CD4-positive, alpha-beta T cell treated with Interleukin-4 for 1 hour (primary cell): ENCODE measurements at regions not wholly inside any gene's neighbourhood (a gene's known extent, or its start where the extent isn't known, plus 50 kb on each side); places are given as distances from the start of the nearest gene placed in this dataset.
"Not testable (repeated sequence)": the region's sequence is repeated elsewhere in the genome, so short reads cannot be mapped to it uniquely, and the experiment has no call there.

Source experiments
- DNase-seq, 2 donors: peaks; one replicate each; pipeline ENCODE4 v3.0.0-alpha.2; 2020 to 2022

DNA sequence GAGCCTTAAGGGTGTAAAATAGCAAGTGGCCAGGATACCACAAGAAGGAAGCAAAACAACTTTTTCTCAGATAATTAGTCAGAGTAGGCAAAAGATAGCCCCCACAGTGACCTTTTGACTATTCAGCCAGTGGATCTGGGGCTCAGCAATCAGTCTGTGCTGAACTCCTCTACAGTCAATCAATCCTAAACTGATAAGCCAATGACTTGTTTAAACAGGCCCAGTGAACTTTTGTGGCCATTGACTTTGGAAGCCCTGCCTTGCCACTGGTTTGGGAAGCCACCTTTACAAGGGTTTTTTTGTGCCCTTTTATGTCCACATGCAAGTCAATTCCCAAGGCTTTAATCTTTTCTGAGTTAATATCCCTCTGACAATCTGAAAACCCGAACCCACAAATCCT lies 1565.0 kb upstream of the WWC1 start:
- DNase-seq, result no peak

DNA sequence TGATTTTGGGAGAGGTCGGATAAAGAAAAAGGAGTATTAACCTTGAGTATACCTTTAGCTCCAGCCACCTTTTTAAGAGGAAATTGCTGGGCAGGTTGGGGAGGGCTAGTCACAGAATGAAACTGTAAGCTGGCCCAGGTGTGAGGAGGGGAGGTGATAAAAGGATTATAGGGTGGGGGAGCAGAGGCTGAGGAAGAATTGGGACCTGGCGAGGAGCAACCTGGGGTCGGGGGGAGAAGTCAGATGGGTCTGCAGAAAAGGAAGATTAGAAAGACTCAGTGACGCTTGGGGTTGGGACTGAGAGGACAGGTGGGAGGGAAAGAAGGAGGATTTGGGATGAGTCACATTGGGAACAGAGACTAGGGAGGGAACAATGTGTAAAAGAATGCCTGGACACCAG lies 1548.5 kb upstream of the WWC1 start:
- DNase-seq, result not testable (repeated sequence)

DNA sequence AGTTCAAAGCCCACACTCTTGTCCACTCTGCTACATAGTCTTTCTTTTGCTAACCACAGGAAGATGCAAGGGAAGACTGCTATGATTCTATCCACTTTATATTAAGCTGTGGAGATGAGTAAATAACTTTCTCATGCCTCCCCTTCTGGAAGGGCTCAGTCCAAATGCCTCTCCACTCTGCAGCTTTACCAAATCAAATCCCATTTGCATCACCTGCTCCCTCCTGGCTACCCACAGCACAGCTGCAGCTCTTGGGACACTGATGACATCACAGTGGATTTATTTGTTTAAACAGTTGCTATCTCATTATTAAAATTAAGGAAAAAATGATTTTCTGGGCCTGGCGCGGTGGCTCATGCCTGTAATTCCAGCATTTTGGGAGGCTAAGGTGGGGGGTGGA lies 1544.9 kb upstream of the WWC1 start:
- DNase-seq, result no peak

DNA sequence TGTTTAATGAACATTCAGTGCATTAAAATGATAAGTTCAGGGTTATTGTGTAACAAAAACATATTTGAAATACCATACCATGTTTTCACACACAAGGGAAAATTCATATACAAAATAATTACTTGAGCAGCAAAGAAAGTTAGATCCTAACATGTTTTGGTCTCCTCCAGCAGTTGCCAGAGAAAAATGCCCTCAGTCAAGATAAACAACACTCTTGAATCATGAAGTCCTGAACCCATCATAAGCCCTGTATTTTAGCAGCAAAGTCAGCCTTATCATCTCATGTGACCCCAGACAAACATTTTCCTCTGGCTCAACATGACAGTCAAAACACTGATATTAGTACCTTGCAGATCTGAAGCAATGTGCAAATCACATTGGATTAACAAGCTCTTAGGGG lies 1541.1 kb upstream of the WWC1 start:
- no peak for DNase-seq

DNA sequence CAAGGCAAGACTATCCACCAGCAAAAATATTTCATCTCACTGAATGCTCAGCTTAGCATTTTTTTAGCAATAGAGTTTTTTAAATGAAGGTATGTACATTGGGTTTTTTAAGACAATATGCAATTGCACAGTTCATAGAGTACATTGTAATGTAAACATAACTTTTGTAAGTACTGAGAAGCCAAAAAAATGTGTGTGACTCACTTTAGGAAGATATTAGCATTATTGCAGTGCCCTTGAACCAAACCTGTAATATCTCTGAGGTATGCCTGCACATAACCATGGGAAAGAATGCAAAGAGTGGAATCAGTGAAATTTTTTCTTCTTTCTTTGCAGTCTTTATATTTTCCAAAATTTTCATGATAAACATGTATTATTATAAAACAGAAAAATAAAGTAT lies 1533.3 kb upstream of the WWC1 start:
- no peak for DNase-seq

DNA sequence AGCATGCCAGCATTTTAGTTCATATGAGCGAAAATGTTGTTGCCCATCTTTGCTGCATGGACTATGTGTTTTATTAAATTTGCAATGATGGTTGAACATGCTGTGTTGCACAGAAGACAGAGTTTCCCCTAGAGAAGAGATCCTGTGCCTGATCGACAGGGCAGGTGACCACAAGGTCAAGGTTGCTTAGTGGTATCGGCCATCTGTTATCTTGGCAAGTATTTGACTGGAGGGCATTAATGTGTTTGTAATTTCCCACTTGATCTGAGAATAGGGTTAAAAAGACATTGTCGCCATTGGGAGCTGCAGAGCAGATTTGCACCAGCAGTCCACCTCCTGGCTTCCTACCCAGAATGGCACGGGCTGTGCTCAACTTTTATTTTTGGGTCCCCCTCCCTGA lies 1523.6 kb upstream of the WWC1 start:
- DNase-seq, result no peak

DNA sequence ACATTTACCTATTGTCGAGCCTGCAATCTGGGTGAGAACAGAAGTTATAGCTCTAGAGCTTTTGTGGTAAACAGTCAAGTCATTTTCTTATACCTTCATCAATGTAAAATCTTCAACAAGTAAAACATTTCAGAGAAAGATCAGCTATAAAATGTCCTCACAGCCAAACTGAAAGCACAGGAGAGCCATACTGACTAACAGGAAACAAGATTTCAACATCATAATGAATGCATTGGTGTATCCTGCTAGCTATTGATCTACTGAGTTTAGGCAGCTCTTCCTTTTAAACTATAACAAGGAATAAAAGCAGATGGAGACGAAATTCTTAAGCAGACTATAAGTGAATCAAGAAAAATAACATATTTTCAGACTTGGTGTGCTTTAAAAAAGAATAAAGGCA lies 1522.9 kb upstream of the WWC1 start:
- no peak for DNase-seq

DNA sequence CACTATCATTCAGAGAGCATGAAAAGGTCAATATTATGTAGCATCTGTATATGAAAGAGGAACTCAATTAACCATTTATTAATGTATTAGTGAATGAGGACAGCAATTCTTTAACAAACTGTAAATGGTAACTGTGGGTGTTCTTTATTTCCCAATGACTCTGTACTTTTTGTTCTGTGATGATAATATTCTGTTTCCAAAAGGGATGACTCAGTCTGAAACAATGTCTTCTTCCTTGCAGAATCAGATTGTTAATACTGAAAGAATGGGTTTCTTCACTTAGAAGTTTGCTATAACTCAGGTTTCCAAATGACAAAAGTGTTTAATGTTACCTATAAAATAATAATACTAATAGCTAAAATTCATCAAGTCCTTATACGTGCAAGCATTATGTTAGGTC lies 1518.7 kb upstream of the WWC1 start:
- no peak for DNase-seq

DNA sequence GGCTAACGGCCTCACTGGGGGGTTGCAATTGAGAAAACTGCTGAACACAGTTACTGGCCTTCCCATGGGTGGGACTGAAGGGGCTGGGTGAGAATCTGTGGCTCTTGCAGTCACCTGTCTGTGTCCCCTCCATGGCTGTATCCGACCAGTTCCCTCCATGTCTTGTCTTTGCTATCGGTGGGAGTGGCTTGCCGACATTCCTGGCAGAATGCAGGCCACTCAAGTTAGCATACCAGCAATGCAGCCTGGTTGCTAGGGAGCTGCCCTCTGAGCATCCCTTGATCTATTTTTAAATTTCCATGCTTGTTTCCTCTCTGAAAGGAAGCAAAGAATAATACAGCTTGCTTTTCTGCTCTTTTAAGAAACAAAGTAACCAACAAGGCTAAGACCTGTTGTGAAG lies 1509.7 kb upstream of the WWC1 start:
- DNase-seq, result no peak

DNA sequence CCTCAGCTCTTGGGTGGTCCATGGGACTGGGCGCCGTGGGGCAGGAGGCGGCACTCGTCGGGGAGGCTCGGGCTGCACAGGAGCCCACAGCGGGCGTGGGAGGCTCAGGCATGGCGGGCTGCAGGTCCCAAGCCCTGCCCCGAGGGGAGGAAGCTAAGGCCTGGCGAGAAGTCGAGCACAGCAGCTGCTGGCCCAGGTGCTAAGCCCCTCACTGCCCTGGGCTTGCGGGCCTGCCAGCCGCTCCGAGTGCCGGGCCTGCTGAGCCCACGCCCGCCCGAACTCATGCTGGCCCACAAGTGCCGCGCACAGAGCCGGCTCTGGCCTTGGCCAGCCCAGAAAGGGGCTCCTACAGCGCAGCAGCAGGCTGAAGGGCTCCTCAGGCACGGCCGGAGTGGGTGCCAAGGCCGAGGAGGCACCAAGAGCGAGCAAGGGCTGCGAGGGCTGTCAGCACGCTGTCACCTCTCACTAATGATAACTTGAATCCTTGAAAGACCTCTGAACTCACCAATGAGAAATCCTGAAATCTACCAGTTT lies 1506.8 kb upstream of the WWC1 start:
- DNase-seq, result no peak

DNA sequence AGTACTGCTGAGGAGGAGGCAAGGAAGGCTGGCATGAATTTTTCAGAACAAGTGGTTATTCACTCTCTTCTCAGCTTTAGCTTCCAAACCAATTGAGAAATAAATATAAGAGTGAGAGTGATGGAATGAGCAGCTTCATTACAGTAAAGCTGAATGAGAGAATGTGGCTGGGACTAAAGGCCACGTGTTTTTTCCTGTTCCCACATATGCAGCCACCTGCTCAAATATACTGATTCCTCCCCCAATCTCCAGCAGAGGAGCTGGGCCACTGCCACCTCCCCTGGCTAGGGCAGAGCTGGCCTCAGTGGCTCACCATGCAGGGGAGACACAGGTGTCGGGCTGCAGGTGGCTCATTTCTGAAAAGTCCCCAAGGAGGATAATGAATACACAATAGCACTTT lies 1505.3 kb upstream of the WWC1 start:
- DNase-seq, result no peak

DNA sequence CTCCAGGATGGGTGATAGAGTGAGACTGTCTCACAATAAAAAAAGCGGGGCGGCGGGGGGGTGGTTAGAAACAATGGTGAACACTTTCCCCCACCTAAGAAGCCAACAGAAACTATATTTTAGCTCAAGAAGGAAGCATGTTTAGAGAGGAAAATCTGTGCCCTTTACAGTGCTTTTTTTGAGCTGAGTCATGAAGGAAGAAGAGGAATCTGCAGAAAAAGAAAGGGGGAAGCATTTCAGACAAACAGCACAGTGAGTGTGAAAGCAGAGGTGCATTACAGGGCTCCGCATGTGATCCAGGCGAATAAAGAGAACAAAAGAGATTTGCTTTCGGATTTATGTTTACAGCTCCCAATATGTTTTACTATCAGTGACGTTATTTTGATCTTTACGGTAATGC lies 1504.6 kb upstream of the WWC1 start:
- no peak for DNase-seq

DNA sequence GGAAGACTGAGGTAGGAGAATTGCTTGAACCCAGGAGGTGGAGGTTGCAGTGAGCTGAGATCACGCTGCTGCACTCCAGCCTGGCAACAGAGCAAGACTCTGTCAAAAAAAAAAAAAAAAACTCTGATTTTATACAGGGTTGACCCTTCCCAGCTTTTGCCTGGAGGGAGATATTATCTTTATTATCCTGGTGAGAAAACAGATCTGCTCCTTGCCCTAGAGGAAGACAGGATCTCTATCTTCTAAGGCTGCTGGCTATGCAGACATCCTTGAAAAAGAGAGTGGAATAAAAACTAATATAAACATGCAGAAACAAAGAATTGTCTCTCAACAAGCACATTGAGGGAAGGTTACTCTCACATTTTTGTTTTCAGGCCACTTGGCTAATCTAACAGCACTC lies 1503.4 kb upstream of the WWC1 start:
- no peak for DNase-seq

DNA sequence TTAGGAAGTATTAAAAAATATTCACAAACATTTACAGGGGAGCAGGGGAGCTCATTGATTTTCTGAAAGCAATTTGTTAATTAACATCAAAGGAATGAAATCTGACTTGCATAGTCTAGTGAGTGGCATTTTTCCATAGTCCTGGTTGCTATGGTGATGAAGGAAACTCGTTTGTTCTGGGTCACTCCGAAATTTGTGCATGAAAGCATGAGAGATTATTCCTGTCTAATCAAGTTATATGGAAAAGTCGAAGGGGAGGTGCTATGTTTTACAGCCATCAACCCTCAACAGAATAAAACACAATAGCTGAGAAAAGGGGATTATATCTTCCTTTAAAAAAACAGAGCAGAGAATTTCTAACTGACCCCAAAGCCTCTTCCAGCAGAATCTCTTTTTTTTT lies 1495.7 kb upstream of the WWC1 start:
- DNase-seq, result no peak

DNA sequence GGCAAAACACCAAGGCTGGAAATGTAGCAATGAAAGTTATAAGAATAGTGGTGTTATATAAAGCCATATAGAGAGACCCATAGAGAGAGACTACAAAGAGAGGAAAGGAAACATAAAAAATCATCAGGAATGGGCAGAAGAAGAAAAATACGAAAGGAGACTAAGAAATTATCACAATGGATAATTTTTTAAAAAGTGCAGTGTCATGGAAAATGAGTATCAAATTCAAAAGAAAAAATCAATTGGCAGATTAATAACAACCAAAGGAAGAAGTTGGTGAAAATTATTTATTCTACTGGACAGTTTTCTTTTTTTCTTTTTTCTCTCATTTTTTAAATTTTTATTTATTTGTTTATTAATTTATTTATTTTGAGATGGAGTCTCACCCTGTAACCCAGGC lies 1488.4 kb upstream of the WWC1 start:
- no peak for DNase-seq

DNA sequence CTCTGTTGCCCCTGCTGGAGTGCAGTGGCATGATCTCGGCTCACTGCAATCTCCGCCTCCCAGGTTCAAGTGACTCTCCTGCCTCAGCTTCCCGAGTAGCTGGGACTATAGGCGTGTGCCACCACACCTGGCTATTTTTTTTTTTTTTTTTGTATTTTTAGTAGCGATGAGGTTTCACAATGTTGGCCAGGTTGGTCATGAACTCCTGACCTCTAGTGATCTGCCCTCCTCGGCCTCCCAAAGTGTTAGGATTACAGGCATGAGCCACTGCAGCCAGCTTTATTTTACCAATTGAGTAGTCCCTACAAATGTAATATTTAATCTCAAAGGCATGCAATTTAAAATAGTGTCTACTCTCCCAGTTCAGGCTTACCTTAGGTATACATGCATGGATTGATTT lies 1487.2 kb upstream of the WWC1 start:
- not testable (repeated sequence) for DNase-seq

DNA sequence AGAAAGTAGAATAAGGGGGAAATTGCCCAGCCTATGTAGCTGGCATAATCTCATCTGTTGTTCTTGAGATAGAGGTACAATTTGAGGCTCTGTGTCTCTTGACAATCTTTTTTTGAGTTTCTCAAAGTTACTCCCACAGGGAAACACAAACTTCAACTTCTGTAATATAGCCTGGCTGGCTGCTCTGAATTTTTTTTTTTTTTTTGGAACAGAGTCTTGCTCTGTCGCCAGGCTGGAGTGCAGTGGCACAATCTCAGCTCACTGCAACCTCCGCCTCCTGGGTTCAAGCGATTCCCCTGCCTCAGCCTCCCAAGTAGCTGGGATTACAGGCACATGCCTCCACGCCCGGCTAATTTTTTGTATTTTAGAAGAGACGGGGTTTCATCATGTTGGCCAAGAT lies 1486.8 kb upstream of the WWC1 start:
- not testable (repeated sequence) for DNase-seq

DNA sequence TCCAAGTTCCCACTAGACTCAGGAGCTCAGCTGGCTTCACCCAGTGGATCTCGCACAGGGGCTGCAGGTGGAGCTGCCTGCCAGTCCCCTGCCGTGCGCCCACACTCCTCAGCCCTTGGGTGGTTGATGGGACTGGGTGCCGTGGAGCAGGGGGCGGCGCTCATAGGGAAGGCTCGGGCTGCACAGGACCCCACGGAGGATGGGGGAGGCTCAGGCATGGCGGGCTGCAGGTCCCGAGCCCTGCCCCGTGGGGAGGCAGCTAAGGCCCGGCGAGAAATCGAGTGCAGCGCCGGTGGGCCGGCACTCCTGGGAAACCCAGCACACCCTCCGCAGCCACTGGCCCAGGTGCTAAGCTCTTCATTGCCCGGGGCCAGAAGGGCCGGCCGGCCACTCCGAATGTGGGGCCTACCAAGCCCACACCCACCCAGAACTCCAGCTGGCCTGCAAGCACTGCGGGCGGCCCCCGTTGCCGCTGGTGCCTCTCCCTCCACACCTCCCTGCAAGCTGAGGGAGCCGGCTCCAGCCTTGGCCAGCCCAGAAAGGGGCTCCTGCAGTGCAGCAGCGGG lies 1481.3 kb upstream of the WWC1 start:
- not testable (repeated sequence) for DNase-seq

DNA sequence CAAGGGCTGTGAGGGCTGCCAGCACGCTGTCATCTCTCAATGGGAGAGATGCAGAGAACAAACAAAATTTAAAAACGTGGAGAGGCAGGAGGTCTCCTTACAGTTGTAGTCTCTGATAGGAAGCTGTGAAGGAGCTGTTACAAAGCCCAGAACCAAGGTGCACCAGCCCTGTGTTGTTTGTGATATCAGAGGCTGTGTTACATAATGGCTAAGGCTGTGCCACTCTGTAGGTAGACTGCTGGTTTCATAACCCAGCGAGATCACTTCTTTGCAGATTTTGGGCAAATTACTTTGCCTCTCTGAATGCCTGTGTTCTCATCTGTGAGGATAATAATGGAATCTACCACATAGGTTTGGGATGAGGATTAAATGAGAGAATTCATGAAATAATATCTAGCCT lies 1480.7 kb upstream of the WWC1 start:
- no peak for DNase-seq

DNA sequence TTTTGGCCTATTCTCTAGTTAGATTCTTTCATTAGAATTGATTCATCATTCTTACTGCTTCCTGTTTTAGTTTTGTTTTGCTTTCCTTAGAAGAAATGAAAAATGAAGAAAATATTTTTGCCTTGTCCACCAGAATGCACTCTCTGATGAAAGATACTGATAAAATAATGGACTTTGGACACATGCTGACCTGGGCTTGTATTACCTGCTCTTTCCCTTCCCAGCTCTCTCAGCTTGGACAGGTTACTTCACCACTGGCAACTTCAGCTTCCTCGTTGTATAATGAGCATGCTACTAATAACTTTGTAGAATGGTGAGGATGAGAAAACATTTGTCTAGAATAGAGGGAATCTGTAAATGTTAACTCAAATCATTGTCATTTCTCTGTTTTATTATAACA lies 1468.1 kb upstream of the WWC1 start:
- no peak for DNase-seq

DNA sequence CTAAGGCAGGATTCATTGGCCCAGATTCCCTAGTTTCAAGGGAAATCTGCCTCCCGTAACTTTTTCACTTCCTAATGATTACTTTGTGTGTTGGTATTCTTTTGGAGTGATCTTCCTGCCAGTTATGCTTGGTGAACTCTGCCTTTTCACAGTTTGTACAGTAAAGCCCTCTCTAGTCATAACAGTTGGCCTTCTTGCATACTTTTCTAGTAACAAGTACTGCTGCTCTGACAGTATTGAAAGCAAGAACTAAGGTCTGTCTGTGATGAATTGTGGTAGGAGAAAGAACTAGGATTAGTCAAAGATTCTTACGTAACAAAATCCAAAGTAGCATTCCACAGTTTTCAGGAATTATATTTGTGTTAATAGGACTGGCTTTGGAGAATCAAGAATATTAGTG lies 1457.2 kb upstream of the WWC1 start:
- DNase-seq, result no peak

DNA sequence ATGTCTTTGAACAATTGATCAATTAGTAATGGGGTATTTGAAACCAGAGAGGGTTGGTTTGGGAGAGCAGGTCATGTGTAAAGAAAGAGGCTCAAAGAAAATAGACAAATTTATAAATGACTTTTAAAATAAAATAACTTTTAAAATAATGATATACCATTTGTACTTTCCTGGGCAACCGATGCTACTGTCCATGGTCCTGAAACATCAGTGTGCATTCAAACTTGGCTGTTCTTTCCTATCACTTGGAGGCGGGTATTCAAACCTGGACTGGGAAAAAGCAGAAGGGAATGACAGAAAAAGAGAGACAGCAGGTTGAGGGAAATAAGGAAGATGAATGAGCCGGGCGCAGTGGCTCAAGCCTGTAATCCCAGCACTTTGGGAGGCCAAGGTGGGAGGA lies 1446.4 kb upstream of the WWC1 start:
- DNase-seq, result no peak

DNA sequence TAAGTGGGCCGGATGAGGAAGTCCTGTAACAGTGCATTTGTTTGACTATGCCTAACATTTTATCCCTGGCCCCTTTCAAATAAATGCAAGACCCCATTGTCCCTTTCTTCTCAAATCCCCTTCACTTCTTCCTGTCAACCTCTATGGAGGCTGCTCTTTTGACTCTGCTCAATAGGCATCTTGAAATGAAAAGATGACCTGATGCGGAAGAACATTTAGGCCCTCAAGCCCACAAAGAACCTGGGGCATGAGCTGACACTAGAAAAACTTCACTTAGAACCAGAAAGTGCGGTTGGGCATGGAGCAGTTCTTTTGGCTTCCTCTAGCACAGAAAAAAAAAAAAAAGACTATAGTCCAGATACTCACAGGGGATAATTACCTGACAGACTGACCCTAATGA lies 1434.7 kb upstream of the WWC1 start:
- DNase-seq, result no peak

DNA sequence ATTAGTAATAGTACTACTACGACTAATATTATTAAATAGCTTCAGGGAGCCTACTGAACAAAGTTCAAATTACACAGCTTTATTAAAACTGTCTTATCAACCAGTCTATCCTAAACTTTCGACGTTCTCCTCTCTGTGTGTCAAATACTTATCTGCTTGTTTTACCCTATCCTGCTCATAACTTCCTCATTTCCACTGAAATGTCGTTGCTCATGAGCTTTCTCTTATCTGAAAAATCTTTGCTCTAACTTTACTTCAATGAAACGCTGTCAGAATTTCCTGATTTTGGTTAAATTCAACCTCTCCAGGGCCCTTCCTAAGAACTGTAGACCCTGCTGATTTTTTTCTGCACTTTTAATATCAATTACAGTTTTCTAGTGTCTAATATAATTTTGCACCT lies 1431.0 kb upstream of the WWC1 start:
- no peak for DNase-seq

DNA sequence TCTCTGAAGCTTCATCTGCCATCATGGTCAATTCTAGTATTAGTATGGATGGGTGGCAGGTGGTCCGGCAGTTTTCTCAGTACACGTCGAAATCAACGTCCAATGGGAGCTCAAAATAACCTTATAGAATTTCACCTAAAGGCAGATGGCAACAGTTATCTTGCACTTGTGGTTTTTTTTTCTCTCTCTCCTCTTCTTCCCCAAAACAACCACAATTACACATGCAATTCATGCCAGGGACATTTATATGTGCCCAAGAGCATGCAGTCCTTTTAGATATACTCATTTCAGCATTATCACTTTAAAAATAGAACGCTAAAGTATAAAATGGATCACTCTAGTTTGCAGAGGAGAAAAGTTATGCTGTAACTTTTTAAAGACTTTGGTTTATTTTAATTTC lies 1428.9 kb upstream of the WWC1 start:
- DNase-seq, result no peak

DNA sequence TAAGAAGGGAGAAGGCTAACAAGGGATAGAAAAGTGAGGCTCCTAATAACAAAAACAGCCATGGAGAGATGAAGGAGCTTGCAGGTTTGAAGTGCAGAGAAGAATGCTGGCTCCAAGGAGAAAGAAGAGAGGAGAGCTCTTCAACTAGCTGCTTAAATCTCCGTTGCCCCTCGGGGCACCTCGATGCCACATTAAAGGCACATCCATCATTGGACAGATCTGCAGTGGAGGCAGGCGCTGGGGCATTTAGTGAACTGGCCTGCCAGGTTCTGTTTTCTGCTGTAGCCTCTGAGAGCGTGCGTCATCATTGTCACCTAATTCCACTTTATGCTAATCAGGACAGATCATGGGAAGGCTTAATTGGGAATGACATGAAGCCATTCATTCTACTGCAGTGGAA lies 1426.2 kb upstream of the WWC1 start:
- no peak for DNase-seq
